Activated CD8-positive, alpha-beta memory T cell treated with anti-CD3 and anti-CD28 coated beads for 36 hours (primary cell): ENCODE measurements at regions not wholly inside any gene's neighbourhood (a gene's known extent, or its start where the extent isn't known, plus 50 kb on each side); places are given as distances from the start of the nearest gene placed in this dataset.
"Not testable (repeated sequence)": the region's sequence is repeated elsewhere in the genome, so short reads cannot be mapped to it uniquely, and the experiment has no call there.

Source experiments
- CTCF ChIA-PET: fragments of 350-600 bp; sonication (Branson Sonifier 250); formaldehyde crosslinking; loops from one replicate; lab custom pipeline; 2021; ENCODE audit warnings: antibody characterized with exemption; lab: Charles Lee
- POLR2A ChIA-PET: fragments of 350-600 bp; sonication (Branson Sonifier 250); formaldehyde crosslinking; loops from one replicate; lab custom pipeline; 2021; ENCODE audit warnings: antibody characterized with exemption; lab: Charles Lee

GRCh38 chr6:9083108-9083507 lies 647.8 kb upstream of the SLC35B3 start:
- CTCF ChIA-PET: no interaction called here

GRCh38 chr6:9066726-9067125 lies 631.4 kb upstream of the SLC35B3 start:
- ChIA-PET POLR2A (no interaction called here), CTCF (no interaction called here)

More at GRCh38 chr6:9083108-9083507, 647.8 kb upstream of the SLC35B3 start:
- POLR2A ChIA-PET: no interaction called here

GRCh38 chr6:9064156-9064555 lies 628.8 kb upstream of the SLC35B3 start:
- CTCF ChIA-PET: no interaction called here
- POLR2A ChIA-PET: no interaction called here

- ChIA-PET POLR2A (no interaction called here), CTCF (no interaction called here)
Observed at GRCh38 chr6:9062596-9062995, 627.3 kb upstream of the SLC35B3 start.

- CTCF ChIA-PET: no interaction called here
- POLR2A ChIA-PET: no interaction called here
Observed at GRCh38 chr6:9057937-9058336, 622.6 kb upstream of the SLC35B3 start.

- POLR2A ChIA-PET: no interaction called here
Observed at GRCh38 chr6:9056556-9056955, 621.2 kb upstream of the SLC35B3 start.

GRCh38 chr6:9044426-9044825 lies 609.1 kb upstream of the SLC35B3 start:
- ChIA-PET POLR2A (no interaction called here), CTCF (no interaction called here)

More at GRCh38 chr6:9056556-9056955, 621.2 kb upstream of the SLC35B3 start:
- CTCF ChIA-PET: no interaction called here

- ChIA-PET POLR2A (no interaction called here), CTCF (no interaction called here)
Observed at GRCh38 chr6:9040718-9041117, 605.4 kb upstream of the SLC35B3 start.

GRCh38 chr6:9039258-9039657 lies 603.9 kb upstream of the SLC35B3 start:
- CTCF ChIA-PET: no interaction called here

GRCh38 chr6:9028086-9028485 lies 592.7 kb upstream of the SLC35B3 start:
- ChIA-PET POLR2A (no interaction called here), CTCF (no interaction called here)

More at GRCh38 chr6:9039258-9039657, 603.9 kb upstream of the SLC35B3 start:
- POLR2A ChIA-PET: no interaction called here

GRCh38 chr6:9025796-9026394 lies 590.5 kb upstream of the SLC35B3 start:
- POLR2A ChIA-PET: no interaction called here

GRCh38 chr6:9025228-9025627 lies 589.9 kb upstream of the SLC35B3 start:
- POLR2A ChIA-PET: interaction anchor here (0.5 kb wide), 1 partner anchor 15 kb away, joined by 4 read pairs; no protein-coding TSS in a partner anchor

More at GRCh38 chr6:9025796-9026394, 590.5 kb upstream of the SLC35B3 start:
- CTCF ChIA-PET: no interaction called here

GRCh38 chr6:9024246-9024645 lies 588.9 kb upstream of the SLC35B3 start:
- POLR2A ChIA-PET, CTCF ChIA-PET: not testable (repeated sequence)

More at GRCh38 chr6:9025228-9025627, 589.9 kb upstream of the SLC35B3 start:
- CTCF ChIA-PET: no interaction called here

- ChIA-PET POLR2A (no interaction called here), CTCF (interaction anchor here (0.6 kb wide), 1 partner anchor 554 kb away, joined by 3 read pairs; no protein-coding TSS in a partner anchor)
Observed at GRCh38 chr6:9020001-9020400, 584.7 kb upstream of the SLC35B3 start.

GRCh38 chr6:9009931-9010330 lies 574.6 kb upstream of the SLC35B3 start:
- ChIA-PET POLR2A (no interaction called here), CTCF (interaction anchor here (0.6 kb wide), 1 partner anchor 1984 kb away, joined by 3 read pairs; no protein-coding TSS in a partner anchor)

GRCh38 chr6:9007027-9007426 lies 571.7 kb upstream of the SLC35B3 start:
- ChIA-PET POLR2A (no interaction called here), CTCF (no interaction called here)

GRCh38 chr6:9002833-9003232 lies 567.5 kb upstream of the SLC35B3 start:
- ChIA-PET POLR2A (no interaction called here), CTCF (no interaction called here)

GRCh38 chr6:8995156-8995555 lies 559.8 kb upstream of the SLC35B3 start:
- ChIA-PET CTCF (no interaction called here), POLR2A (no interaction called here)

- ChIA-PET POLR2A (no interaction called here), CTCF (no interaction called here)
Observed at GRCh38 chr6:8993111-8993510, 557.8 kb upstream of the SLC35B3 start.

GRCh38 chr6:8991844-8992243 lies 556.5 kb upstream of the SLC35B3 start:
- POLR2A ChIA-PET: no interaction called here

GRCh38 chr6:8990075-8990474 lies 554.7 kb upstream of the SLC35B3 start:
- ChIA-PET CTCF (no interaction called here), POLR2A (no interaction called here)

More at GRCh38 chr6:8991844-8992243, 556.5 kb upstream of the SLC35B3 start:
- CTCF ChIA-PET: interaction anchor here (1.6 kb wide), 1 partner anchor 9 kb away, joined by 4 read pairs; no protein-coding TSS in a partner anchor
